Keratinocyte (primary cell): ENCODE measurements at regions not wholly inside any gene's neighbourhood (a gene's known extent, or its start where the extent isn't known, plus 50 kb on each side); places are given as distances from the start of the nearest gene placed in this dataset.

ENCODE experiments used
- CTCF ChIP-seq, 3 experiments: IDR thresholded peaks in 1 of 3; conservative IDR thresholded peaks in 1 of 3; optimal IDR thresholded peaks in 1 of 3; 2 replicates in 2 of 3; 3 replicates in 1 of 3; pipeline versions ENCODE3 to v1.5.1; 2011; ENCODE audit warnings: low read length in 3 of 3, mild to moderate bottlenecking in 3 of 3, moderate library complexity in 2 of 3, control low read depth in 1 of 3, inconsistent platforms in 1 of 3; ENCODE audit not compliant: insufficient read depth in 2 of 3; ENCODE audit errors: extremely low read depth in 1 of 3
- EZH2 ChIP-seq: IDR thresholded peaks from one replicate; pipeline ENCODE4 v1.6.1; 2012; ENCODE audit warnings: inconsistent platforms, mild to moderate bottlenecking, low read length, moderate library complexity

- no peak for TF ChIP-seq EZH2
- no peak for TF ChIP-seq CTCF (optimal IDR thresholded peaks at IDR 0.05 in 1 of 3, IDR thresholded peaks at IDR 0.05 in 1 of 3, conservative IDR thresholded peaks at IDR 0.05 in 1 of 3; ENCODE audit: extremely low read depth in 1 of 3, insufficient read depth in 2 of 3, low read length in 3 of 3)
Observed at GRCh38 chr1:216927633-216928032, 204.4 kb upstream of the ESRRG start.
